ENCODE measurements at regions not wholly inside any gene's neighbourhood (a gene's known extent, or its start where the extent isn't known, plus 50 kb on each side); places are given as distances from the start of the nearest gene placed in this dataset.

DNA sequence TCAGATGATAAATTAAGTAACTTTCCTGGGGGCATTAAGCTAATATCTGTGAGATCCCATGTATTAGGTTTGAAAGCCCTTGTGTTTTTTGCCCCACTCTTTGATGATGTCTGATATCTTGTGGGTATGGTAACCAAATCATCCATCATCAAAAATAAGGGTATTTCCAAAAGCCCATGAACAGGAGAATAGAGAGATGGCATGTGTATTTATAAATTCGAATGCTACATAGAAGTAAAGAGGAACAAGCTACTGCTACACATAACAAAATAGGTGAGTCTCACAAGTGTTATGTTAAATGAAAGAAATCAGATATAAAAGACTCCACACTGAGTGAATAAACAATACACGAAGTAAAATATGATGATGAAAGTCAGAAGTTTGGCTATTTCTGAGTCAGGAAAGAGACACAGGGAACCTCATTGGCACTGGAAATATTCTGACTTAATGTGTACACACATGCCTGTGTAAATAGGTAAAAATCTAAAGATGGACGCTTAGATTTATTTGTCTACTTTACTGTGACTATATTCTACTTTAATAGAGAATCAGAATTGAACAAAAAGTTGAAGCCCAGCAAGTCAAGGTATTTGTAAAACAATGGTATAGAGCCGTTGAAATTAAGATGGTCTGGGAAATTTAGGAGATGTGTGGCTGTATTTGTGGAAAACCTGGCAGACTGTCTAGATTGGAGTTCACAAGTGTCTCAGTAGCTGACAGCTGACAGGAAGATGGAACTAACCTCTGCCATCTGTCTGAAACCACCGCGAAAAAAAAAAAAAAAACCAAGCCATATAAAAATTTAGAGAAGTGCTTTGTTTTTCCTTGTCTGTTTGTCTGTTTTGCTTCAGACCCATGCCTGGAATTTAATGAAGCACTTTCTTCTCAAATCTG, 111.0 kb upstream of the TGFBR2 start:
- CTCF ChIA-PET = no interaction called here
- DNase-seq (ENCODE audit: extremely low spot score) = no peak
- TF ChIP-seq, protein P1, sequence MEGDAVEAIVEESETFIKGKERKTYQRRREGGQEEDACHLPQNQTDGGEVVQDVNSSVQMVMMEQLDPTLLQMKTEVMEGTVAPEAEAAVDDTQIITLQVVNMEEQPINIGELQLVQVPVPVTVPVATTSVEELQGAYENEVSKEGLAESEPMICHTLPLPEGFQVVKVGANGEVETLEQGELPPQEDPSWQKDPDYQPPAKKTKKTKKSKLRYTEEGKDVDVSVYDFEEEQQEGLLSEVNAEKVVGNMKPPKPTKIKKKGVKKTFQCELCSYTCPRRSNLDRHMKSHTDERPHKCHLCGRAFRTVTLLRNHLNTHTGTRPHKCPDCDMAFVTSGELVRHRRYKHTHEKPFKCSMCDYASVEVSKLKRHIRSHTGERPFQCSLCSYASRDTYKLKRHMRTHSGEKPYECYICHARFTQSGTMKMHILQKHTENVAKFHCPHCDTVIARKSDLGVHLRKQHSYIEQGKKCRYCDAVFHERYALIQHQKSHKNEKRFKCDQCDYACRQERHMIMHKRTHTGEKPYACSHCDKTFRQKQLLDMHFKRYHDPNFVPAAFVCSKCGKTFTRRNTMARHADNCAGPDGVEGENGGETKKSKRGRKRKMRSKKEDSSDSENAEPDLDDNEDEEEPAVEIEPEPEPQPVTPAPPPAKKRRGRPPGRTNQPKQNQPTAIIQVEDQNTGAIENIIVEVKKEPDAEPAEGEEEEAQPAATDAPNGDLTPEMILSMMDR (IDR thresholded peaks at IDR 0.05; ENCODE audit: control extremely low read depth, extremely low read depth, low read depth, missing control alignments) = no peak
- POLR2A ChIA-PET = no interaction called here

DNA sequence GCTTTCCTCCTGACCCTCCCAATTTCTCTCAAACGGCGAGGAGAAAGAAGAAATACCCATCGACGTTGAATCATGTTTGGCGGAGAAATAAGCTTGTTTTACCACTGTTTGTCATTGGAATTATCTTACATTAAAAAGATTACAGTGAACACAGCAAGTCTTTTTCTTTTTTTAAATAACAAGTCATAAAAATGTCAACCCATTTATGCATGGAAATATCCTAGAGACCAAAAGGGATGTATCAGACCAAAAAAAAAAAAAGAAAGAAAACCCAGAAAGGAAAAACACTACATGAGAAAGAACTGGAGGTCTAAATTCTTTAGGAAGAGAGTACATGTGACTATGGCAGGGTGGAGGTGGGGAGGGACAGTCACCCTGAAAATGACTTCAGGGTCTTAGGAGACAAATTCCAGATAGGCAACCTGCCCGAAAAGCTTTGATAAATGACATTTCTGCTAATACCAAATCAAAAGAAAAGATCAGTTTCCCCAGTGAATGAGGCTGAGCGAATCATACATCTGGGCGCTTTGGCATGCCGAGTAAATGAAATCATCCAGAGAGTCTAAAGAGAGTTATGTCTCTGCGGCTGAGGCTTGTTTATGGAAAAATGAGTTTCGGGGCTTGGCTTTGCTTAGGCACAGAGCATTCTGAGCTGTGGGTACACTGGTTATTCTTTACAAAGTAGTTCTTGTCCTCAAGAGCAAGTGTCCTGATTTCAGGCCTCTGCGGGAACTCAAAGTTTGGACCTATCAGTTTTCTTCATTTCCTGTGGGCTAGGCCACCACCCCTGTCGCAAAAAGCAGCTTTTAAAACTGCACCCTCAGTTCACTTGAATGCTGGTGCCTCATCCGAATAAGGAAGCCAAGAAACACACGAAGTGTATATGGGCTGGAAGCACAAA, 110.1 kb upstream of the TGFBR2 start:
- TF ChIP-seq, protein P1 (IDR thresholded peaks at IDR 0.05; ENCODE audit: control extremely low read depth, extremely low read depth, low read depth, missing control alignments) = no peak
- POLR2A ChIA-PET = no interaction called here
- CTCF ChIA-PET = no interaction called here
- DNase-seq (ENCODE audit: extremely low spot score) = no peak

DNA sequence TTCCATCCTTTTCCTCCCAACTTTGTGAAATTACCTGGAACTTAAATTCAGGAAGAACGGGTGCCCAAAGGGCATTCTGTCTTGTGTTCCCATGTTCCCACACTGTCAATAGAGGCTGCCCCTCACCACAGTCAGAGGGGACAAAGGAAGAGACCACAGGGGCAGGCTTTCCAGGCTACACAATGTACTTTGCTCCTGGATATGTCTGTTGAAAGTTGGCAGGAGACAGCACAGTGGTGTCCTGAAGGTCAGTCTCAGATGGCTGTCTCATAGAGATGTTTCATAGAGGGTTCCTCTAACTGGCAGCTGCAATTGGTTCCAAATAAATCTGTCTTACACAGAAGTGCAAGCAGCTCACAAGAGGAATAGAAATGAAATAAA, 107.8 kb upstream of the TGFBR2 start:
- no peak for DNase-seq (ENCODE audit: extremely low spot score)
- ChIA-PET CTCF (interaction anchor here (1.8 kb wide), 1 partner anchor 22 kb away, joined by 4 read pairs; no protein-coding TSS in a partner anchor), POLR2A (no interaction called here)
- TF ChIP-seq, protein P1 (IDR thresholded peaks at IDR 0.05; ENCODE audit: control extremely low read depth, extremely low read depth, low read depth, missing control alignments) = no peak

DNA sequence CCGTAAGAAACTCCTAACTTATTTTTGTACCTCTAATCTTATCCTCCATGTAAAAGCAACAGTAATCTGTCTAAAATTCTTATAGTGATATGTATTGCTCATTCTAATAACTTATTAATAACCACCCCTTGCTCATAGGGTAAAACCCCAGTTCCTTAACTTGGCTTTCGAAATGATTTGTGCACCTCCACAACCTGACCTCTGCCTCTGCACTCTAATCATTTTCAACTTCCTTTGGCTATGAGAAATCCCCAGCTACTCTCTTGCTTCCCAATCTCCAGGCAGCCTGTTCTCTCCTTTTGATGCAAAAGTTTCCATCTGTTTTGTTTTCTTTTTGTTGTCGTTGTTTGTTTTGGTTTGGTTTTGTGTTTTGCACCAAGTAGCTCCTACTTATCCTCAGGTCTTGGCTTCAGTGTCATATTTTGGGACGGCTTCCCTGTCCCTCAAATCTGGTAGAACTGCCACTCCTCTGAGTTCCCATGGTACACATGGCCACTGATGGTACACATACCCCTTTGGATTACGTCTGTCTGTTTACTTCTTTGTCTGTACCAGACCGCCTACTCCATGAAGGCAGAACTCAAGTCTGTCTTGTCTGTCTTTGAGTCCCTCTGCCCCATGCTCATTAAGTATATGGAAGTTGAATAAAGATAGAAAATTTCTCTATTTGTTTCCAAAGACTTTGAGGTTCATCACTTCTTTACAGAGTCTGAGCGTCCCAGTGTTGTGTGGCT, 105.6 kb upstream of the TGFBR2 start:
- ChIA-PET POLR2A (no interaction called here), CTCF (no interaction called here)
- TF ChIP-seq, protein P1 (IDR thresholded peaks at IDR 0.05; ENCODE audit: control extremely low read depth, extremely low read depth, low read depth, missing control alignments) = no peak
- peak; percentile 47 for DNase-seq (ENCODE audit: extremely low spot score)

DNA sequence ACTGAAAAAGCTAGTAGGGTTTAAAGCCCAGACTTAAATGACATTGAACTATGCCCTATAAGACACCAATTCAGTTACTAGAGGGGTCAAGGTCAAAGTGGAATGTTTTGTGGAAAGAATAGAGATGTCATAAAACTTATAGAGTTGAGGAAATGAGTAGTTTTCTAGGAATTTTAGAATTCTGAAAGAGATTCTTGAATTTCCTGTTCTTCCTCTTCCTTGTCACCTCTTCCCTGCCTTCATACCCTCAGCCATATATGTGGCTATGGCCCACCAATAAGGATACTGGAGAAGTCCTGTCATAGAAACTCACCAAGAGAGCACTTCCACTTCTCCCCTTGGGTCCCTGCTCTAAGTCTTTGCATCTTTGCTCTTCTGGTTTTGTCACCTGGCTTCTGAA, 104.9 kb upstream of the TGFBR2 start:
- no peak for DNase-seq (ENCODE audit: extremely low spot score)
- CTCF ChIA-PET = no interaction called here
- TF ChIP-seq, protein P1 (IDR thresholded peaks at IDR 0.05; ENCODE audit: control extremely low read depth, extremely low read depth, low read depth, missing control alignments) = no peak
- POLR2A ChIA-PET = no interaction called here

All from GM10248 (cell line).